GM21515 (cell line): ENCODE measurements at regions not wholly inside any gene's neighbourhood (a gene's known extent, or its start where the extent isn't known, plus 50 kb on each side); places are given as distances from the start of the nearest gene placed in this dataset.
"Not testable (repeated sequence)": the region's sequence is repeated elsewhere in the genome, so short reads cannot be mapped to it uniquely, and the experiment has no call there.

Experiments
- ATAC-seq: cut with Tn5 transposase; IDR thresholded peaks from one replicate; pipeline ENCODE4 v1.9.1; 2021; ENCODE audit not compliant: unreplicated experiment

- ATAC-seq: no peak
Observed at GRCh38 chr12:60441577-60441976, 845.7 kb downstream of the SLC16A7 start.

- no peak for ATAC-seq
Observed at GRCh38 chr12:60451457-60451856, 855.6 kb downstream of the SLC16A7 start.

- ATAC-seq: no peak
Observed at GRCh38 chr12:60465060-60465459, 869.2 kb downstream of the SLC16A7 start.

GRCh38 chr12:60468546-60468945 lies 872.7 kb downstream of the SLC16A7 start:
- no peak for ATAC-seq

DNA sequence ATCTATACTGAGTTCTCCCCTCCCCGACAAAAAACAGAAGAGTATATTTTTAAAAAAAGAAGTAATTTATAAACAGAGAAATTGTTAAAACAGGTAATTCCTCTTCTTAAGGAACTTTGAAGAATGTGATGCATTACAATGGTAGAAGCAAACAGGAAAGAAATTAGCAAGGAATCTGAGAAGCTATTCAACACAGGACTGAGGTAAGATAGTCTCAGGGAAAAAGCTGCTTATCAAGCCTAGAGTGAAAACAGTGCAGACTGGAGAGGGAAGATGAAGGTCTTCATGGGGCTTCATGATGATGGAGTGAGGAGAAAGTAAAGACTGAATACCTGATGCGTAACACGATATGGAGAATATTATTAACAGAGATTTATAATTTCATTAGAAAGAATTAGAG lies 880.0 kb downstream of the SLC16A7 start:
- no peak for ATAC-seq

DNA sequence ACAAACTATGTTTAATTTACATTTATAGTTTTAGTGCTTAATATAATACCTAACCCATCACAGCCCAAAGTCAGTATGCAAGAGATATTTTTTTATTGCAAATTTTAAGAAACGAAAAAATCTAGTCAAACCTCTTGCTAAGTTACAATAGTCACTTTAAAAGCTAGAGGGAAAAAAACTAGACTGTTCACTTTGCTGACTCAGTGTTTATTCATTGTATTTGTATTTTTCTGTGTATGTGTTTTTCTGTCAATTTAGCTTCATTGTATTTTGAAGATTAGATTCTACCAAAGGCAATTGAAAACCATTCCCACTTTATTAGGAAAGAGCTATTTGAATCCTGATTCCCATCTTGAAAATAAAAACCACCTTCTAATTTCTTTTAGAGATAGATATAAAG lies 891.5 kb downstream of the SLC16A7 start:
- ATAC-seq: no peak

- ATAC-seq: no peak
Observed at GRCh38 chr12:60489071-60489470, 893.2 kb downstream of the SLC16A7 start.

GRCh38 chr12:60494244-60494643 lies 898.4 kb downstream of the SLC16A7 start:
- ATAC-seq: no peak

DNA sequence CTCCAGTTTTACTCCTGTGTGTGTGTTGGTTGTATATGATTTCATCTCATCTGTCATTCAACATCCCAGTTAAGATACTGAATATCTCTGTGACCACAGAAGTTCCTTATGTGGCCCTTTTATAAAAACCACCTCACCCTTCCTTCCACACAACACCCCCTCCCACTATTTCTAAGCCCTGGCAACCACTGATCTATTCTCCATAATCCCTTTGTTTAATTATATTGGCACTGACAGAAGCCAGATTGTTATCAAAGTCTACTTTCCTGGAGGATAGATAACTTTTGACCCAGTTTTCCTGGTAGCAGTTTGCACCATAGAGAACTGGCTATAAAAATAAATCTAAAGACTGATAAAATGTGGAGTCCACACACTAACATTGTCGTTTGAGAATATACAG lies 902.8 kb downstream of the SLC16A7 start:
- ATAC-seq: no peak

DNA sequence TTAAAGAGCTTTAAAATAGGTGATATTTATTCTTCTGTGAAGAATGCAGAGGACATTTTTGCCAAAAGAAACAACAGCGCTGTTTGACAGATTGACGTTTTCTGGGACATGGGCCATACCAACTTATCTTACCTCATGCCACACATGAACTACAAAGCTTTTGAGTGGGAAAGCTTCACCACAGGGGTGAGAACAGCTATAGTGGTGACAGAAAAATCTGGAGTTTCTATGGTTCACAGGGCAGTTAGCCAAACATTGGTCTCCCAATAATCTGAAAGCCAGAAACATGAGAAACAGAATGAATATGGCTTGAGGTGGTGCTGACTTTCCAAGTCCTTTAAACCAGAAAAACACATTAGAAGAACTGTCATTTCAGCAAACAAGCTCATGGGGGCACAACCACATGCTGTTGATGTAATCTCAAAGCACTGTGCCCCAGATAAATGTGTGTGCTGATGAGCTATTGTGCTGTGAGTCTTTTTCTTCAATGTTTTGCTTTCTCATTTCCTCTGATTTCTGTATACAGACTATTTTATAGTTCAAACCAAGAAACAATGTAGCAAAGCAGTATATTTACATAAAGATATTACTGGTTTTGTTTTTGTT lies 905.4 kb downstream of the SLC16A7 start:
- no peak for ATAC-seq

DNA sequence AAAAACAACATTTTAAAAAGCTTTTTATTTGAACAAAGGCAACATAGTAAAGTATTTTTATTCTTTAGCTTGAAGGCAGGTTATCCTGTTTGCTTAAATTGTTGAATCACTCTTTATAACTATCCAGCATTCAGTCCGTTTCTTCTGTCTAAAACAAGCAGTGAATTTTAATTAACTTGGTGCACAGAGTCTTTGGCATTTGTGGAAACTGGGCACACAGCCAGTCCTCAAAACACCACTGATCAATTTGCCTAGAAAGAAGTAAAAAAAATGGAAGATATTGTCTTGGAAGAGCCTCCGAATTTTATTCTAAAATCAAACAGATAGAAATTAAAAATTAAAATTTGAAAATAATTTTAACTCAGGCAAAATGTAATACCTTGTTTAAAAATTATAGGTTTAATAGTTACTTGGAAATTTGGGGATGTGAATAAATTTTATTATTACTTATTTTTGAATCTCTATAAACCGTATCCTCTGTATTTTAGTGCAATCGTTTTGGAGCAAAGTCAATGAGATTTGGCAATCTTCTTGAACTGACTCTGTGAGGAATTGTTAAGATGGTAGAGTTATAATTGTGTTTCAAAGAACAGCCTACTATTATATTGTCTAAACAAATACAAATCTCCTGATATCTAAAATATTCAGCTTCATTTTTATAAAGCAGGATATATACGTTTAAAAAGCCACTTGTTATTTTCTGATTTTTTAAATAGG lies 927.0 kb downstream of the SLC16A7 start:
- no peak for ATAC-seq

DNA sequence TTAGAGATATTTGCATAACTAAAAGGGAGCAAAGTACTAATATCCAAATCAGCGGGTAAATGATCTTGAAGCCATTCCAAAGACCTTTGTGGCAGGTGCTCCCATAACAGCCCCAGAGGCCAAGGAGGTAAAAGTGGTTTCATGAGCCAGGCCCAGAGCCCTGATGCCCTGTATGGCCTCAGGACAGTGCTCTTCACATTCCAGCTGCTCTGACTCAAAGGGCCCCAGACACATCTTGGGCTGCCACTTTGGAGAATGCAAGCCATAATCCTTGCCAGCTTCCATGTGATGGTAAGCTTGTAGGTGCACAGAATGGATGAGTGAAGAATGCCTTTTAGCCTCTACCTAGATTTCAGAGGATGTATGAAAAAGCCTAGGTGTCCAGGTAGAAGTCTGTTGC lies 933.4 kb downstream of the SLC16A7 start:
- ATAC-seq: no peak

- ATAC-seq: no peak
Observed at GRCh38 chr12:60529723-60530122, 933.9 kb downstream of the SLC16A7 start.

GRCh38 chr12:60535363-60535762 lies 939.5 kb downstream of the SLC16A7 start:
- ATAC-seq: no peak

DNA sequence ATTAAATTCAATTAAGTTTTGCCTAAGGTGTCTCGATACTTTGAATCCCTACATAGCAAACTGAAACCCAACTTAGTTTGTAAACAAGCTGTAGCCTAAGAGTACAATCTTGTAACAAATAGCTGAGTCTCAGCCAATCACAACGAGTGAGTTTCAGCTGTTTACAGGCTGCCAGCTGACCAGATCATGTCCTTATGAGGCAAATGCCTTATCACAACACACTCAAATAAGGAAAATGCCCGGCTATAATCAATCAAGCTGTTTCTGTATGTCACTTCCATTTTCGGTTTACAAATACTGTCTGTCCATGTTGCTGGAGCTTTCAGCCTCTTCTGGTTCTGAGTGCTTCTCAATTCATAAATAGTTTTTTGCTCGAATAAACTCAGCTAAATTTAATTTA lies 943.8 kb downstream of the SLC16A7 start:
- no peak for ATAC-seq

DNA sequence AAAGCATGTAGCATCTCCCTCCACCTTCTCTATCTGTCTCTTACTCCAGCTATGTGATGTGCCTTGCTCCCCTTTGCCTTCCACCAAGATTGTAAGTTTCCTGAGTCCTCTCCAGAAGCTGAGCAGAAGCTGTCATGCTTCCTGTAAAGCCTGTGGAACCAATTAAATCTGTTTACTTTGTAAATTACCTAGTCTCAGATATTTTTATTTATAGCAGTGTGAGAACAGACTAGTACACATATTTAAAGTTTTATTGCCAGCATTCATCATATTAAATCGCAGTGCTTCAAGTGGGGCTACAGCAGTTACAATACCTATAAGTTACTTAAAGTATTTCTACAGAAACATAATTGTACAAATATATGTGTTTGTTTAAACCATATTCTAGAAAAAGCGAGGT lies 973.1 kb downstream of the SLC16A7 start:
- no peak for ATAC-seq

GRCh38 chr12:60577607-60578006 lies 981.8 kb downstream of the SLC16A7 start:
- no peak for ATAC-seq

DNA sequence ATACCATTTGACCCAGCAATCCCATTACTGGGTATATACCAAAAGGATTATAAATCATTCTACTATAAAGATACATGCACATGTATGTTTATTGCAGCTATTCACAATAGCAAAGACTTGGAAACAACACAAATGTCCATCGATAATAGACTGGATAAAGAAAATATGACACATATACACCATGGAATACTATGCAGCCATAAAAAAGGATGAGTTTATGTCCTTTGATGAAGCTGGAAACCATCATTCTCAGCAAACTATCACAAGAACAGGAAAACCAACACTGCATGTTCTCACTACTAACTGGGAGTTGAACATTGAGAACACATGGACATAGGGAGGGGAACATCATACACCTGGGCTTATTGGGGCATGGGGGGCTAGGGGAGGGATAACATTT lies 991.8 kb downstream of the SLC16A7 start:
- not testable (repeated sequence) for ATAC-seq

DNA sequence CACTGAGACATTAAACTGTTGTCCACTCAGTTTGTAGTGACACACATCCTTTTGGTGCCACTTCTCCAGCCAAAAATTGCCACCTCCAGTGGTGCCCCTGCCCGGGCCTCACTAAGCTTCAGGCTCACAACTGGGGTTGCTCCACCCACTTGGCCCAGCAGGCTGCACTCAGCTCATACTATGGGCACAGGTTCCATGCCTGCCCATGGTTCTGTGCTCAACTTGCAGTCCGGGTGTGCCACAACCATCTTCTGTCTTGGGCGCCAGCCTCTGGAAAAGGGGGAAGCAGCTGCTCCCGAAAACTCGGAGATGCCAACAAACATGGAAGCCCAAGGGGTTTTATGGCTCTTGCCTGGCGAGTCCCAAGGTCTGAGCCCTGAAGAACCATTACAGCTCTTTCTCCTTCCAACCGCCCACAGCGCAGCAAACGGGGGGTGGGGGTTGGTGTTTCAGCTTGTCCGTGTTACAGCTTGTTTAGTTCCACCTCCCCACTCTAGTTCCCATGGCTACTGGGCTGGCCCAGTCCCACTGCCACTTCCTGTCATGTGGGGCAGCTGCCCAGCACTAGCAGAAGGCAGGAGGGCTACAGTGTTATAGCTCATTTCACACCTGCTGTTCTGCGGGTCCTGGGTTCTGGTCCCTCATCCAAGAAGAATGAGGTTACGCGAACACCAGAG lies 998.3 kb downstream of the SLC16A7 start:
- ATAC-seq: no peak

DNA sequence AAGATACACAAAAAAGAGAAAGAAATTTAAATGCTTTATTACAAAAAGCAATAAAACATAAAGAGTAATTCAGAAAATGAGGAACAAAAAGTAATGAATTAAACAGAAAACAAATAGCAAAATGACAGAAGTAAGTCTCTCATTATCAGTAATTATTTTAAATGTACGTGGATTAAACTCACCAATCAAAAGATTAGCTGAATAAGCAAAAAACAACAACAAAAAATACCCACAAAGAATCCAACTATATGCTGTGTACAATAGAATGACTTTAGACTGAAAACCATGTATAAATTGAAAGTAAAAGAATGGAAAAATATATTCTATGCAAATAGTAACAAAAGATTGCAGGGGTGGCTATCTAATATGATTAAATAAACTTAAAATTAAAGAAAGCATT lies 1006.8 kb downstream of the SLC16A7 start:
- ATAC-seq: no peak

DNA sequence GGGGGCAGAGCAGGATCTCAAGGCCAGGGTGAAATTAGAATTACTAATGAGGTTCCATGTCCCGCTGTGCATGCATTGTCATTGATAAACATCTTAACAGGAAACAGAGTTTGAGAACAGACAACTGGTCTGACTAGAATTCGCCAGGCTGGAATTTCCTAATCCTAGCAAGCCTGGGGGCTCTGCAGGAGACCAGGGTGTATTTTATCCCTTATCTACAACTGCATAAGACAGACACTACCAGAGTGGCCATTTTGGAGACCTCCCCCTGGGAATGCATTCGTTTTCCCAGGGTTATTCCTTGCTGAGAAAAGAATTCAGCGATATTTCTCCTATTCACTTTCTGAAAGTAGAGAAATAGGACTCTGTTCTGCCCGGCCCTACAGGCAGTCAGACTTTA lies 1007.6 kb downstream of the SLC16A7 start:
- not testable (repeated sequence) for ATAC-seq

DNA sequence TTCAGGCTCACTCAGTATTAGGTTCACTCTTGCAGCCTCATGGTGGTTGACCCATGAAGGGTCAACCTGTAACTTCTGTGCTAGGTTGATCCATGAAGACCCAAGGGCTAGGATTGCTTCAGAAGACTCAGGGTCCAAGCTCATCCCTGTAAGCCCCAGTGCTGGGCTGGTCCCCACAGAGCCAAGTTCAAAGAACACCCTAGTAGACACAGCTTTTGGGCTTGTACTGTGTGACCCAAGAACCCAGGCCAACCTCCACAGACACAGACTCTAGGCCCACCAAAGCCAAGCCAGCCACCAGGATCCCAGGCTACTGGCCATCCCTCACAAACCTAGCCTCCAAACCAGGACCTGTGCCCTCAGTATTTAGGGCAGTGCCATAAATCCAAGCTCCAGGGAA lies 1020.6 kb downstream of the SLC16A7 start:
- no peak for ATAC-seq
